ENCODE measurements at regions not wholly inside any gene's neighbourhood (a gene's known extent, or its start where the extent isn't known, plus 50 kb on each side); places are given as distances from the start of the nearest gene placed in this dataset.

- Histone ChIP-seq H3K9me1 (replicated peaks; ENCODE audit: control insufficient read depth, extremely low read depth, insufficient read depth, low read length) (no peaks in the 10 kb centered on the region), H3K27me3 (ENCODE audit: control insufficient read depth in 2 of 2, insufficient read depth in 2 of 2, low read length in 2 of 2) (no peaks in the 10 kb centered on the region), H2AFZ (ENCODE audit: low read depth, low read length) (no peak overlapping the region), H3K9me3 (replicated peaks; ENCODE audit: control insufficient read depth, insufficient read depth, low read length) (no peaks in the 10 kb centered on the region), H3K79me2 (ENCODE audit: control insufficient read depth, insufficient read depth, low read length) (no peaks in the 10 kb centered on the region), H3K27ac (ENCODE audit: insufficient read depth, low read depth, low read length) (no peak overlapping the region), H3K4me1 (ENCODE audit: control insufficient read depth, extremely low read depth, insufficient read depth, low read length) (no peaks in the 10 kb centered on the region), H3K4me2 (ENCODE audit: insufficient read depth, low read length) (no peak overlapping the region), H3K36me3 (ENCODE audit: control insufficient read depth in 2 of 2, extremely low read depth in 1 of 2, insufficient read depth in 2 of 2, low read length in 2 of 2) (no peaks in the 10 kb centered on the region), H4K20me1 (replicated peaks; ENCODE audit: control insufficient read depth, extremely low read depth, insufficient read depth, low read length) (no peaks in the 10 kb centered on the region), H3K9ac (replicated peaks; ENCODE audit: extremely low read depth, insufficient read depth, low read length) (no peak overlapping the region), H3K4me3 (replicated peaks in 1 of 3; ENCODE audit: insufficient read depth in 1 of 3, low read depth in 1 of 3, low read length in 3 of 3) (no peak overlapping the region)
- DNase-seq (ENCODE audit: low read depth, low spot score) (no peak), FAIRE-seq (no peak)
- intact Hi-C loops (cut with micrococcal nuclease): no loop called here
- TF ChIP-seq POLR2A (IDR thresholded peaks at IDR 0.05; ENCODE audit: low read depth, low read length): no peak
- TF ChIP-seq MYC (IDR thresholded peaks at IDR 0.05; ENCODE audit: low read depth, low read length): no peak
- no peak for TF ChIP-seq FOS (IDR thresholded peaks at IDR 0.05; ENCODE audit: borderline replicate concordance, insufficient read depth, low read length)
- no peak for TF ChIP-seq GATA2 (IDR thresholded peaks at IDR 0.05; ENCODE audit: insufficient read depth, insufficient read length, low read depth, low read length)
- TF ChIP-seq CTCF (IDR thresholded peaks at IDR 0.05; ENCODE audit: extremely low read depth in 1 of 2, insufficient read depth in 1 of 2, low read depth in 1 of 2, low read length in 2 of 2): no peak
- no peak for TF ChIP-seq MAX (IDR thresholded peaks at IDR 0.05; ENCODE audit: insufficient read depth, insufficient read length)
- TF ChIP-seq JUN (IDR thresholded peaks at IDR 0.05; ENCODE audit: borderline replicate concordance, insufficient read depth, insufficient read length, low read depth): no peak
- TF ChIP-seq EZH2 (IDR thresholded peaks at IDR 0.05; ENCODE audit: borderline replicate concordance, low read depth, low read length, severe bottlenecking): no peak
- no peak for TF ChIP-seq POLR2AphosphoS5 (IDR thresholded peaks at IDR 0.05; ENCODE audit: insufficient read depth, low read depth, low read length)
- ChIA-PET POLR2A (no interaction called here), CTCF (no interaction called here)
- BruUV-seq (replicated peaks): no TSS peak
- dilution Hi-C loops (cut with MboI; ENCODE audit: extremely low pct_ligation_motif_present, low sequenced_read_pairs): no loop called here
Observed at GRCh38 chr5:59972043-59972442, 78.5 kb upstream of the PDE4D start.

All from endothelial cell of umbilical vein (primary cell).